ENCODE measurements at regions not wholly inside any gene's neighbourhood (a gene's known extent, or its start where the extent isn't known, plus 50 kb on each side); places are given as distances from the start of the nearest gene placed in this dataset.

DNA sequence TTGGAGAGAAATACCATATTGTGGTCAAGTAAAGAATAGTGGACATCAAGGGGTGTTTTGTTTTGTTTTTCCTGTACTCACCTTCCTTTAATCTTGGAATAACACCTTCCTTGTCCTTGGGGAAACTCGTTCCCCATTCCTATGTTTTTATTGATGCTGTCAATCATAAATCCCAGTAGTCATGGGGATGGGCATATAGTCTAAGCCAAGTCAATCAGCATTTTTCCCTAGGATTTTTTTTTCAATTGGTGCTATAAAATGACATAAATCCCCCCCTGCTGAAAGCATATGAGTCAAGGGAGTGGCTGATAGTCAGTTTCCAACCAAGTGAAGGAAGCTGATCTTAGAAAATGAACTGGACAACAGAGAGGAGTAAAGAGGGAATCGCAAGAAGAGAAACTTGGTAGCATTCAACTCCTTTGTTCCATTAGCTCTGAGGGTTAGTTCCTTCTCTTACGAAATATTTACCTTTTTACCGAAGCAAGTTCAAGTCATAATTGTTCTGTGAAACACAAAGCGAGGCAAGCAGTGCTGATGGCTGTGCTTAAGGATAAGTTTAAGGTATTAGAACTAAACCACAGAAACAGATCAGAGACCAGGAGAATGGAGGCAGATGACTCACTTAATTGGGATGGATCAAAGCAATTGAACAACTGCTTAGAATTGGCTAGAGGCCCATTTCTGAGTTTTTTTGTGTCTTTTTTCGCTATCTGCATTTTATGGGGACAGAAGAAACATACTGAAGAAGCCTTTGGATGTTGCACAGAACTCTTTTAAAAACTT lies 218.6 kb downstream of the SEMA6A start:
- Histone ChIP-seq H3K27me3 (ENCODE audit: control insufficient read depth, insufficient read depth, low read length) (no peaks in the 10 kb centered on the region), H3K9me3 (ENCODE audit: control insufficient read depth, low read length) (no peaks in the 10 kb centered on the region), H3K27ac (no peak overlapping the region), H3K9ac (no peak overlapping the region), H3K4me1 (no peaks in the 10 kb centered on the region), H3K36me3 (ENCODE audit: control insufficient read depth, insufficient read depth, low read length) (no peaks in the 10 kb centered on the region), H2AFZ (no peak overlapping the region), H3K4me2 (ENCODE audit: low read length) (no peak overlapping the region), H3K4me3 (ENCODE audit: low read depth, low read length) (no peak overlapping the region), H3K79me2 (no peaks in the 10 kb centered on the region)
- TF ChIP-seq, protein P1, sequence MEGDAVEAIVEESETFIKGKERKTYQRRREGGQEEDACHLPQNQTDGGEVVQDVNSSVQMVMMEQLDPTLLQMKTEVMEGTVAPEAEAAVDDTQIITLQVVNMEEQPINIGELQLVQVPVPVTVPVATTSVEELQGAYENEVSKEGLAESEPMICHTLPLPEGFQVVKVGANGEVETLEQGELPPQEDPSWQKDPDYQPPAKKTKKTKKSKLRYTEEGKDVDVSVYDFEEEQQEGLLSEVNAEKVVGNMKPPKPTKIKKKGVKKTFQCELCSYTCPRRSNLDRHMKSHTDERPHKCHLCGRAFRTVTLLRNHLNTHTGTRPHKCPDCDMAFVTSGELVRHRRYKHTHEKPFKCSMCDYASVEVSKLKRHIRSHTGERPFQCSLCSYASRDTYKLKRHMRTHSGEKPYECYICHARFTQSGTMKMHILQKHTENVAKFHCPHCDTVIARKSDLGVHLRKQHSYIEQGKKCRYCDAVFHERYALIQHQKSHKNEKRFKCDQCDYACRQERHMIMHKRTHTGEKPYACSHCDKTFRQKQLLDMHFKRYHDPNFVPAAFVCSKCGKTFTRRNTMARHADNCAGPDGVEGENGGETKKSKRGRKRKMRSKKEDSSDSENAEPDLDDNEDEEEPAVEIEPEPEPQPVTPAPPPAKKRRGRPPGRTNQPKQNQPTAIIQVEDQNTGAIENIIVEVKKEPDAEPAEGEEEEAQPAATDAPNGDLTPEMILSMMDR (IDR thresholded peaks at IDR 0.05), result no peak

GRCh38 chr5:116354699-116355098 lies 219.9 kb downstream of the SEMA6A start:
- Histone ChIP-seq H3K4me1 (no peaks in the 10 kb centered on the region), H3K27ac (no peak overlapping the region), H3K27me3 (ENCODE audit: control insufficient read depth, insufficient read depth, low read length) (no peaks in the 10 kb centered on the region), H3K9me3 (ENCODE audit: control insufficient read depth, low read length) (no peaks in the 10 kb centered on the region), H3K9ac (no peak overlapping the region), H3K4me2 (ENCODE audit: low read length) (no peak overlapping the region), H3K79me2 (no peaks in the 10 kb centered on the region), H3K4me3 (ENCODE audit: low read depth, low read length) (no peak overlapping the region), H3K36me3 (ENCODE audit: control insufficient read depth, insufficient read depth, low read length) (no peaks in the 10 kb centered on the region), H2AFZ (no peak overlapping the region)
- TF ChIP-seq, protein P1 (IDR thresholded peaks at IDR 0.05), result no peak

DNA sequence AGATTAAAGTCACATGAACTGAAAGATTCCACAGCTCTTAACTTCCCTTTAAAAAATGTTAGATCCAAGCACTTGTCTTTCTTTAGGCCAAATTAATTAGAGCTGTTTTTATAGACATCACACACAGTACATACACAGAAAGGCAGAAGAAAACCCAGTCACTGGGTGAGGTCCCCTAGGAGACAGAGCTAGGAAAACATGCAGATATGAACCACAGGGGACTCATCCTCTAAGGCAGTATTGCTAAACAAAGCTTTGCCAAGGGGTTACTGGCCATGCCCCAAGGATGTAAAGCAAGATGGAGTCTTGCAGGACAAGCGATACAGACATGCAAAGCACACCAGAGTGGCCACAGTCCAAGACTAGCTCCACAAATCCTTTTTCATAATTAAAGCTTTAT lies 227.0 kb downstream of the SEMA6A start:
- no peak overlapping the region for H3K4me2 ChIP-seq (ENCODE audit: low read length)
- no peaks in the 10 kb centered on the region for H3K79me2 ChIP-seq
- no peak overlapping the region for H3K4me3 ChIP-seq (ENCODE audit: low read depth, low read length)
- H3K27ac ChIP-seq, result no peak overlapping the region
- H2AFZ ChIP-seq, result no peak overlapping the region
- H3K9me3 ChIP-seq (ENCODE audit: control insufficient read depth, low read length), result no peaks in the 10 kb centered on the region
- no peak overlapping the region for H3K9ac ChIP-seq
- no peaks in the 10 kb centered on the region for H3K27me3 ChIP-seq (ENCODE audit: control insufficient read depth, insufficient read depth, low read length)
- TF ChIP-seq, protein P1 (IDR thresholded peaks at IDR 0.05), result no peak
- H3K4me1 ChIP-seq, result no peaks in the 10 kb centered on the region
- H3K36me3 ChIP-seq (ENCODE audit: control insufficient read depth, insufficient read depth, low read length), result no peaks in the 10 kb centered on the region

DNA sequence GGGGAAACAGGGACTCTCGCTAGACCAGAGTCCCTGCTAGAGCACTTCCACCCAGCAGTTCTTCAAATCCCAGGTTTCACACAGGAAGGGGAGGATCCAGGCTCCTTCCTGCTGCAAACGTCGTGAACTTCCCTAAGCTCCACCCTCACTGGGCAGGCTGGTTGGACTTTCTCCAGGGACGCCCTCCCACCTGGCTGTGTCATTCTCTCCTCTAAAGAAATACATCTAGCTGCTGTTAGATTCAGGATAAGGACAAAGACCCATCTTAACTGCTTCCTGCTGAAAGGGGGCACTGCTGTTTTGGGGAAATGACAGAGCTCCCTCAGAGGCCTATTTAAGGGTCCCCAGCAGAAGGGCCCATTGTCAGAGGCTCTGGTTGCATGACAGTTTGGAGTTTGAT lies 230.7 kb downstream of the SEMA6A start:
- no peaks in the 10 kb centered on the region for H3K27me3 ChIP-seq (ENCODE audit: control insufficient read depth, insufficient read depth, low read length)
- H3K9ac ChIP-seq, result no peak overlapping the region
- TF ChIP-seq, protein P1 (IDR thresholded peaks at IDR 0.05), result no peak
- H3K36me3 ChIP-seq (ENCODE audit: control insufficient read depth, insufficient read depth, low read length), result no peaks in the 10 kb centered on the region
- H3K4me1 ChIP-seq, result no peaks in the 10 kb centered on the region
- no peak overlapping the region for H3K4me3 ChIP-seq (ENCODE audit: low read depth, low read length)
- no peaks in the 10 kb centered on the region for H3K9me3 ChIP-seq (ENCODE audit: control insufficient read depth, low read length)
- no peak overlapping the region for H2AFZ ChIP-seq
- H3K4me2 ChIP-seq (ENCODE audit: low read length), result no peak overlapping the region
- no peak overlapping the region for H3K27ac ChIP-seq
- no peaks in the 10 kb centered on the region for H3K79me2 ChIP-seq

Measured in parathyroid adenoma (tissue), 2 donors.